K562 (cell line): ENCODE measurements at regions not wholly inside any gene's neighbourhood (a gene's known extent, or its start where the extent isn't known, plus 50 kb on each side); places are given as distances from the start of the nearest gene placed in this dataset.

Experiments
- ATAC-seq: fragments of 200-7000 bp; cut with Tn5 transposase; 3 replicates; pipeline ENCODE4 v1.9.1; 2020; ENCODE audit warnings: moderate library complexity
- BruUV-seq: library from RNA; stranded (reverse); fragments of 400-500 nt; replicated peaks from 2 replicates; lab custom pipeline; 2021; lab: Mats Ljungman, UMichigan
- CTCF ChIA-PET: fragments of 300-600 bp; formaldehyde crosslinking; extraction: SDS; loops from one replicate; lab custom pipeline; 2021; ENCODE audit warnings: low intra/inter-chr PET ratio; lab: Yijun Ruan, JAX
- POLR2A ChIA-PET: fragments of 300-600, 350-650 bp; sonication (Branson Sonifier 250); formaldehyde crosslinking; extraction: SDS; loops from one replicate; lab custom pipeline; 2021; ENCODE audit warnings: antibody characterized with exemption, inconsistent platforms; lab: Yijun Ruan, JAX
- DNase-seq, 4 experiments: peaks; one replicate each; pipeline versions ENCODE4 v3.0.0 to v3.0.0-alpha.2; 2011 to 2018; ENCODE audit warnings: low spot score in 3 of 4, mixed read lengths in 3 of 4; ENCODE audit errors: extremely low read depth in 1 of 4
- FAIRE-seq: peaks from 2 replicates; lab custom pipeline; 2011; peaks lifted over from hg19 to GRCh38; lab: Jason Lieb, UNC
- H2AFZ ChIP-seq: 2 replicates; pipeline ENCODE4 v1.6.0; 2011; ENCODE audit warnings: low read depth, low read length, control low read depth, inconsistent platforms
- H3K27ac ChIP-seq: fragments of 200-600 bp; 3 replicates; pipeline ENCODE4 v1.8.0; 2011; ENCODE audit warnings: low read depth, mild to moderate bottlenecking, control low read depth, inconsistent platforms, low read length, moderate library complexity, mixed read lengths; ENCODE audit errors: extremely low read depth
- H3K27me3 ChIP-seq, 2 experiments: fragments of 300-600 bp in 1 of 2; 2 replicates in 1 of 2; 3 replicates in 1 of 2; pipeline versions ENCODE4 v1.6.0 to v1.8.0; 2011; ENCODE audit warnings: inconsistent platforms in 2 of 2, low read length in 2 of 2, mild to moderate bottlenecking in 1 of 2, mixed read lengths in 1 of 2, moderate library complexity in 1 of 2; ENCODE audit not compliant: control insufficient read depth in 2 of 2, insufficient read depth in 2 of 2
- H3K36me3 ChIP-seq: fragments of 300-600 bp; 3 replicates; pipeline ENCODE4 v1.8.0; 2011; ENCODE audit warnings: mild to moderate bottlenecking, low read length, inconsistent platforms; ENCODE audit not compliant: control insufficient read depth, insufficient read depth
- H3K4me1 ChIP-seq, 2 experiments: fragments of 200-600 bp in 1 of 2; replicated peaks in 1 of 2; 2 replicates in 1 of 2; 3 replicates in 1 of 2; pipeline versions ENCODE4 v1.5.1 to v1.8.0; 2011; ENCODE audit warnings: inconsistent platforms in 2 of 2, low read length in 2 of 2, mild to moderate bottlenecking in 1 of 2, mixed read lengths in 1 of 2, moderate library complexity in 1 of 2; ENCODE audit not compliant: control insufficient read depth in 2 of 2, insufficient read depth in 2 of 2
- H3K4me2 ChIP-seq: 2 replicates; pipeline ENCODE4 v1.6.1; 2011; ENCODE audit warnings: low read length, control low read depth, inconsistent platforms, mixed read lengths; ENCODE audit not compliant: insufficient read depth
- H3K4me3 ChIP-seq: fragments of 200-600 bp; sonication (generic), shearing (Covaris generic); 2 replicates; pipeline ENCODE4 v1.5.1; 2016; ENCODE audit warnings: control low read depth, inconsistent platforms
- H3K79me2 ChIP-seq: fragments of 200-600 bp; 3 replicates; pipeline ENCODE4 v1.8.0; 2011; ENCODE audit warnings: low read length, inconsistent platforms; ENCODE audit not compliant: control insufficient read depth, insufficient read depth
- H3K9ac ChIP-seq, 2 experiments: 2 replicates each; pipeline versions ENCODE4 v1.6.0 to v1.6.1; 2011; ENCODE audit warnings: low read depth in 2 of 2, low read length in 2 of 2, control low read depth in 1 of 2, inconsistent platforms in 1 of 2, mild to moderate bottlenecking in 1 of 2, mixed read lengths in 1 of 2; ENCODE audit not compliant: insufficient read depth in 1 of 2
- H3K9me1 ChIP-seq: one replicate; pipeline ENCODE4 v1.6.0; 2011; ENCODE audit warnings: inconsistent platforms, mild to moderate bottlenecking, low read length, moderate library complexity; ENCODE audit not compliant: control insufficient read depth, insufficient read depth
- H3K9me3 ChIP-seq: replicated peaks from 2 replicates; pipeline ENCODE4 v1.5.1; 2011; ENCODE audit warnings: low read depth, low read length, inconsistent platforms; ENCODE audit not compliant: control insufficient read depth, insufficient read depth
- H4K20me1 ChIP-seq: replicated peaks from 2 replicates; pipeline ENCODE4 v1.6.1; 2011; ENCODE audit warnings: low read length, inconsistent platforms, mixed read lengths; ENCODE audit not compliant: control insufficient read depth, insufficient read depth
- ATF7 ChIP-seq: fragments of 450-650 bp; IDR thresholded peaks from 2 replicates; pipeline ENCODE4 v1.7.1; 2014; ENCODE audit warnings: mild to moderate bottlenecking, moderate library complexity
- COPS2 ChIP-seq: fragments of 450-650 bp; conservative IDR thresholded peaks from 2 replicates; pipeline ENCODE4 v1.6.1; 2016; ENCODE audit warnings: mild to moderate bottlenecking, moderate library complexity
- CREM ChIP-seq: IDR thresholded peaks from 2 replicates; pipeline ENCODE4 v1.6.1; 2014; ENCODE audit warnings: antibody characterized with exemption, low read depth
- E2F3 ChIP-seq: fragments of 250-450 bp; sonication (Bioruptor Pico); IDR thresholded peaks from 2 replicates; pipeline ENCODE4 v1.4.0; 2020; ENCODE audit warnings: mild to moderate bottlenecking
- HNRNPK ChIP-seq: fragments of 200-400 bp; formaldehyde crosslinking; IDR thresholded peaks from one replicate; pipeline ENCODE4 v1.6.1; 2018; ENCODE audit warnings: mild to moderate bottlenecking, low read depth, low read length; ENCODE audit not compliant: poor library complexity, severe bottlenecking
- NFATC3 ChIP-seq: fragments of 450-650 bp; IDR thresholded peaks from 2 replicates; pipeline ENCODE4 v1.6.1; 2017; ENCODE audit warnings: mild to moderate bottlenecking
- NFXL1 ChIP-seq: fragments of 450-650 bp; formaldehyde crosslinking; IDR thresholded peaks from 2 replicates; pipeline ENCODE4 v1.4.0; 2021; ENCODE audit warnings: mild to moderate bottlenecking
- RBM22 ChIP-seq: fragments of 200-400 bp; formaldehyde crosslinking; IDR thresholded peaks from 2 replicates; pipeline ENCODE4 v1.6.1; 2018; ENCODE audit warnings: low read length, low read depth; ENCODE audit not compliant: poor library complexity, severe bottlenecking
- RBM34 ChIP-seq: fragments of 200-400 bp; formaldehyde crosslinking; IDR thresholded peaks from 2 replicates; pipeline ENCODE4 v1.6.1; 2018; ENCODE audit warnings: low read length, borderline replicate concordance; ENCODE audit not compliant: insufficient read depth
- SMAD2 ChIP-seq: fragments of 150-350 bp; IDR thresholded peaks from 2 replicates; pipeline ENCODE4 v1.6.1; 2014; ENCODE audit warnings: low read depth, mild to moderate bottlenecking, low read length
- YY1 ChIP-seq, 3 experiments: IDR thresholded peaks; 2 replicates each; pipeline ENCODE4 v1.6.1; 2011; ENCODE audit warnings: low read length in 2 of 3, mild to moderate bottlenecking in 2 of 3, moderate library complexity in 2 of 3, borderline replicate concordance in 1 of 3, control low read depth in 1 of 3, low read depth in 1 of 3; ENCODE audit not compliant: insufficient read depth in 3 of 3, insufficient replicate concordance in 2 of 3, control insufficient read depth in 1 of 3, insufficient read length in 1 of 3; ENCODE audit errors: extremely low read depth in 1 of 3
- WGBS: fragments of 100-300 bp; shearing (Covaris generic); methylation state at CpG from one replicate; pipeline ENCODE4 v1.1.6; 2016; ENCODE audit warnings: low coverage, mixed read lengths; ENCODE audit not compliant: insufficient coverage; ENCODE audit errors: missing lambda C conversion rate; 5-methylcytosine and 5-hydroxymethylcytosine counted together
- in situ Hi-C: fragments of 300-500 bp; cut with MboI; formaldehyde crosslinking; loops from 4 replicates; pipeline ENCODE4 v1.15.0; 2018; ENCODE audit warnings: inconsistent platforms, mixed read lengths
- intact Hi-C: fragments of 100-400 bp; cut with micrococcal nuclease; formaldehyde crosslinking; loops from 2 replicates; pipeline ENCODE4 v1.14.2; 2022
- TF ChIP-seq, protein P1 (sequence below): IDR thresholded peaks from 2 replicates; pipeline ENCODE4 v1.6.1; 2012; ENCODE audit warnings: low read depth, low read length, improper control_type of control experiment, borderline replicate concordance
- TF ChIP-seq, protein P2 (sequence below): fragments of 250-450 bp; sonication (Bioruptor Pico); IDR thresholded peaks from 2 replicates; pipeline ENCODE4 v1.5.0; 2022; ENCODE audit warnings: mild to moderate bottlenecking

DNA sequence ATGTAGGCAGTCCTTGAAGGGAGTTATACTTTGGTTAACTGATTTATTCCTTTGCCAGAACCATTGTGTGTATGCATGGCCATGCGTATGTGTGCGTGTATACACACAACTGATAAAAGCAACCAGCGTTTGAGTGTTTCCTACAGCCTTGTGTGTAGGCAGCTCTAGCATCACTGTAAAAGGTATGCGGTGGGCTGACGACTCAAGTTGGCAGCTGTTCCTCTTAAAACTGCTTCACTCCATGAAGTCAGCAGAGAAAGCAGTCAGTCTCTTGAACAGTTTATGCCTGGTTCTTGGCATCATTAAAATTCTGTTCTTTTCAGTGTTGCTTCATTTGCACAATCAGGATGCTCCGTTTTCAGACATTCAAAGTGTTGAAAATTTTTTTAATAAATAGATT is 103.5 kb upstream of the FRMPD4 start (continued):
- no peak for TF ChIP-seq SMAD2
- no peak for TF ChIP-seq E2F3 (CRISPR knock-in tag)
- no peak for TF ChIP-seq NFATC3
- TF ChIP-seq, protein P1, sequence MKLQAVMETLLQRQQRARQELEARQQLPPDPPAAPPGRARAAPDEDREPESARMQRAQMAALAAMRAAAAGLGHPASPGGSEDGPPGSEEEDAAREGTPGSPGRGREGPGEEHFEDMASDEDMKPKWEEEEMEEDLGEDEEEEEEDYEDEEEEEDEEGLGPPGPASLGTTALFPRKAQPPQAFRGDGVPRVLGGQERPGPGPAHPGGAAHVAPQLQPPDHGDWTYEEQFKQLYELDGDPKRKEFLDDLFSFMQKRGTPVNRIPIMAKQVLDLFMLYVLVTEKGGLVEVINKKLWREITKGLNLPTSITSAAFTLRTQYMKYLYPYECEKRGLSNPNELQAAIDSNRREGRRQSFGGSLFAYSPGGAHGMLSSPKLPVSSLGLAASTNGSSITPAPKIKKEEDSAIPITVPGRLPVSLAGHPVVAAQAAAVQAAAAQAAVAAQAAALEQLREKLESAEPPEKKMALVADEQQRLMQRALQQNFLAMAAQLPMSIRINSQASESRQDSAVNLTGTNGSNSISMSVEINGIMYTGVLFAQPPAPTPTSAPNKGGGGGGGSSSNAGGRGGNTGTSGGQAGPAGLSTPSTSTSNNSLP, result no peak
- TF ChIP-seq YY1 (IDR thresholded peaks at IDR 0.05; ENCODE audit: borderline replicate concordance in 1 of 3, control insufficient read depth in 1 of 3, extremely low read depth in 1 of 3, insufficient read depth in 3 of 3, insufficient read length in 1 of 3, insufficient replicate concordance in 2 of 3, low read depth in 1 of 3, low read length in 2 of 3), result no peak
- TF ChIP-seq CREM, result no peak

DNA sequence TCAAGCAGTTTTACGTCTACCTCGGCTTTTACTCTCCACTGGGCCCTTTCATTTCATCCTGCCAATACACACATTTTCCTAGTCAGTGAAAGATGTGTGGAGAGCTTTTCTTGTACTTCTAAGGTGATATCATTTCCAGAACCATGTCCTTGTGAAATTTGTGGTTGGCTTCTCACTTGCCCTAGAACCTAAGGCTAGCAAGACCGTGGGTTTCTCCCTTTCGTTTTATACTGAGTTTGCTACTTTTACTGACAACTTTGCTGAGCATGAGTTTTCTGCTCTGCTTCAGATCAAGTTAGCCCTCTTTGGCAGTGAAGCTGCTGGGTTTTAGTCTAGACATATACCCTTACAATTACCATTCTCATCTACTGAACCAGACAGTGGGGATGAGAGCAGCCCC is 95.7 kb upstream of the FRMPD4 start:
- in situ Hi-C loops (no loop called here), intact Hi-C loops (no loop called here)
- Histone ChIP-seq H3K9me1 (no peaks in the 10 kb centered on the region), H3K27ac (no peak overlapping the region), H2AFZ (no peak overlapping the region), H3K4me2 (no peak overlapping the region), H3K4me1 (no peaks in the 10 kb centered on the region), H3K9me3 (no peaks in the 10 kb centered on the region), H4K20me1 (no peaks in the 10 kb centered on the region), H3K9ac (no peak overlapping the region)
- 0% methylated on average over 4 of the region's 4 CpGs for WGBS
- POLR2A ChIA-PET, result no interaction called here
- no peak for ATAC-seq
- no peak for FAIRE-seq
- BruUV-seq, result no TSS peak
- TF ChIP-seq RBM22 (no peak), COPS2 (no peak), NFXL1 (CRISPR knock-in tag) (no peak), HNRNPK (no peak), RBM34 (no peak), ATF7 (no peak)
- TF ChIP-seq, protein P2, sequence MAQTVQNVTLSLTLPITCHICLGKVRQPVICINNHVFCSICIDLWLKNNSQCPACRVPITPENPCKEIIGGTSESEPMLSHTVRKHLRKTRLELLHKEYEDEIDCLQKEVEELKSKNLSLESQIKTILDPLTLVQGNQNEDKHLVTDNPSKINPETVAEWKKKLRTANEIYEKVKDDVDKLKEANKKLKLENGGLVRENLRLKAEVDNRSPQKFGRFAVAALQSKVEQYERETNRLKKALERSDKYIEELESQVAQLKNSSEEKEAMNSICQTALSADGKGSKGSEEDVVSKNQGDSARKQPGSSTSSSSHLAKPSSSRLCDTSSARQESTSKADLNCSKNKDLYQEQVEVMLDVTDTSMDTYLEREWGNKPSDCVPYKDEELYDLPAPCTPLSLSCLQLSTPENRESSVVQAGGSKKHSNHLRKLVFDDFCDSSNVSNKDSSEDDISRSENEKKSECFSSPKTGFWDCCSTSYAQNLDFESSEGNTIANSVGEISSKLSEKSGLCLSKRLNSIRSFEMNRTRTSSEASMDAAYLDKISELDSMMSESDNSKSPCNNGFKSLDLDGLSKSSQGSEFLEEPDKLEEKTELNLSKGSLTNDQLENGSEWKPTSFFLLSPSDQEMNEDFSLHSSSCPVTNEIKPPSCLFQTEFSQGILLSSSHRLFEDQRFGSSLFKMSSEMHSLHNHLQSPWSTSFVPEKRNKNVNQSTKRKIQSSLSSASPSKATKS (CRISPR knock-in tag), result no peak
- TF ChIP-seq, all 486 proteins: peak for 0
- CTCF ChIA-PET, result no interaction called here
- Histone ChIP-seq H3K4me3 (no peak overlapping the region), H3K36me3 (no peaks in the 10 kb centered on the region), H3K27me3 (no peaks in the 10 kb centered on the region), H3K79me2 (no peaks in the 10 kb centered on the region)
- no peak for DNase-seq
